ENCODE measurements at regions not wholly inside any gene's neighbourhood (a gene's known extent, or its start where the extent isn't known, plus 50 kb on each side); places are given as distances from the start of the nearest gene placed in this dataset.
"Not testable (repeated sequence)": the region's sequence is repeated elsewhere in the genome, so short reads cannot be mapped to it uniquely, and the experiment has no call there.

GRCh38 chr5:28421141-28421540, 1382.8 kb upstream of the CDH9 start:
- no peak for DNase-seq

- no peak for DNase-seq
Observed at GRCh38 chr5:28415791-28416443, 1377.5 kb upstream of the CDH9 start.

GRCh38 chr5:28414619-28415018, 1376.2 kb upstream of the CDH9 start:
- DNase-seq = no peak

GRCh38 chr5:28408651-28409050, 1370.3 kb upstream of the CDH9 start:
- no peak for DNase-seq

- DNase-seq = no peak
Observed at GRCh38 chr5:28408186-28408585, 1369.8 kb upstream of the CDH9 start.

GRCh38 chr5:28404363-28405071, 1366.1 kb upstream of the CDH9 start:
- DNase-seq = no peak

GRCh38 chr5:28403846-28404245, 1365.5 kb upstream of the CDH9 start:
- no peak for DNase-seq

GRCh38 chr5:28402590-28403301, 1364.4 kb upstream of the CDH9 start:
- DNase-seq = no peak

- no peak for DNase-seq
Observed at GRCh38 chr5:28400076-28400475, 1361.7 kb upstream of the CDH9 start.

GRCh38 chr5:28399211-28399610, 1360.8 kb upstream of the CDH9 start:
- no peak for DNase-seq

GRCh38 chr5:28398185-28398584, 1359.8 kb upstream of the CDH9 start:
- DNase-seq = no peak

GRCh38 chr5:28397502-28397941, 1359.1 kb upstream of the CDH9 start:
- no peak for DNase-seq

GRCh38 chr5:28391277-28391676, 1352.9 kb upstream of the CDH9 start:
- DNase-seq = no peak

- no peak for DNase-seq
Observed at GRCh38 chr5:28390341-28390740, 1352.0 kb upstream of the CDH9 start.

GRCh38 chr5:28389727-28390126, 1351.3 kb upstream of the CDH9 start:
- DNase-seq = not testable (repeated sequence)

- DNase-seq = no peak
Observed at GRCh38 chr5:28388428-28388827, 1350.0 kb upstream of the CDH9 start.

- no peak for DNase-seq
Observed at GRCh38 chr5:28386712-28387111, 1348.3 kb upstream of the CDH9 start.

- DNase-seq = no peak
Observed at GRCh38 chr5:28380167-28380566, 1341.8 kb upstream of the CDH9 start.

- DNase-seq = no peak
Observed at GRCh38 chr5:28374492-28374967, 1336.1 kb upstream of the CDH9 start.

GRCh38 chr5:28370896-28371295, 1332.5 kb upstream of the CDH9 start:
- no peak for DNase-seq

- no peak for DNase-seq
Observed at GRCh38 chr5:28369418-28369817, 1331.0 kb upstream of the CDH9 start.

- no peak for DNase-seq
Observed at GRCh38 chr5:28355831-28356230, 1317.4 kb upstream of the CDH9 start.

- DNase-seq = no peak
Observed at GRCh38 chr5:28346696-28347095, 1308.3 kb upstream of the CDH9 start.
